ENCODE measurements at regions not wholly inside any gene's neighbourhood (a gene's known extent, or its start where the extent isn't known, plus 50 kb on each side); places are given as distances from the start of the nearest gene placed in this dataset.

DNA sequence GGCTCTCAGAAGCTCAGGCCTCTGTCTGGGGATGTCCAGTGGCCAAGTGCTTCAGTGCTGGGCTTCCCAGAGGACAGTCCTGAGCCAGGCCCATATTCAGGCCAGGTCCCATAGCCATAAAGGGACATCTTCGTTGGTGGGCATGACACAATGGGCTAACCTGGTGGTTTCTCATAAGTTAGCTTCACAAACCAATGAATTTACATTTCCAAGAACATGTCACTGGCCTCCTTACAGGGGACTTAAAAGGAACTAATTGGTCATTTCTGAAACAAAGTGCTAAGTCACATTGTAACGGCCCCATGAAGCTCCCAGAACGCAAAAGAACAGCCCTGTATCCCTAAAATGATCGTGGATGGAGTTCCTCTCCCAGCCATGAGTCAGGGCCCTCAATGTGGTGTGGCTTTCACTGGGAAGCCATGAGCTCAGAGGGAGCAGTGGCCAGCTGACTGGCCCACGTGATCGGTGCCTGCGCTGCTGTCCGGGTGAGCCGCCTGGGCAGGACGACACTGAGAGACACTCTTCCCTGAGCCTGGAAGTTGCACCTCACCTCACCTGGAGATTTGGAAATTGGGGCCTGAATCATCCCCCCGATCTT lies 163.7 kb upstream of the APCDD1 start:
- TF ChIP-seq ZBTB7A (IDR thresholded peaks at IDR 0.05; ENCODE audit: low read depth) (no peak), MAX (IDR thresholded peaks at IDR 0.05) (no peak), FOXM1 (IDR thresholded peaks at IDR 0.05; ENCODE audit: borderline replicate concordance, low read depth) (no peak), EP300 (IDR thresholded peaks at IDR 0.05; ENCODE audit: borderline replicate concordance) (no peak), RAD21 (IDR thresholded peaks at IDR 0.05; ENCODE audit: low read depth) (no peak), TAF1 (IDR thresholded peaks at IDR 0.05; ENCODE audit: low read depth) (no peak), CREB1 (IDR thresholded peaks at IDR 0.05; ENCODE audit: low read depth) (no peak), NFIC (IDR thresholded peaks at IDR 0.05) (no peak), YY1 (IDR thresholded peaks at IDR 0.05; ENCODE audit: low read depth) (no peak), CEBPB (IDR thresholded peaks at IDR 0.05) (no peak)
- TF ChIP-seq, protein P1, sequence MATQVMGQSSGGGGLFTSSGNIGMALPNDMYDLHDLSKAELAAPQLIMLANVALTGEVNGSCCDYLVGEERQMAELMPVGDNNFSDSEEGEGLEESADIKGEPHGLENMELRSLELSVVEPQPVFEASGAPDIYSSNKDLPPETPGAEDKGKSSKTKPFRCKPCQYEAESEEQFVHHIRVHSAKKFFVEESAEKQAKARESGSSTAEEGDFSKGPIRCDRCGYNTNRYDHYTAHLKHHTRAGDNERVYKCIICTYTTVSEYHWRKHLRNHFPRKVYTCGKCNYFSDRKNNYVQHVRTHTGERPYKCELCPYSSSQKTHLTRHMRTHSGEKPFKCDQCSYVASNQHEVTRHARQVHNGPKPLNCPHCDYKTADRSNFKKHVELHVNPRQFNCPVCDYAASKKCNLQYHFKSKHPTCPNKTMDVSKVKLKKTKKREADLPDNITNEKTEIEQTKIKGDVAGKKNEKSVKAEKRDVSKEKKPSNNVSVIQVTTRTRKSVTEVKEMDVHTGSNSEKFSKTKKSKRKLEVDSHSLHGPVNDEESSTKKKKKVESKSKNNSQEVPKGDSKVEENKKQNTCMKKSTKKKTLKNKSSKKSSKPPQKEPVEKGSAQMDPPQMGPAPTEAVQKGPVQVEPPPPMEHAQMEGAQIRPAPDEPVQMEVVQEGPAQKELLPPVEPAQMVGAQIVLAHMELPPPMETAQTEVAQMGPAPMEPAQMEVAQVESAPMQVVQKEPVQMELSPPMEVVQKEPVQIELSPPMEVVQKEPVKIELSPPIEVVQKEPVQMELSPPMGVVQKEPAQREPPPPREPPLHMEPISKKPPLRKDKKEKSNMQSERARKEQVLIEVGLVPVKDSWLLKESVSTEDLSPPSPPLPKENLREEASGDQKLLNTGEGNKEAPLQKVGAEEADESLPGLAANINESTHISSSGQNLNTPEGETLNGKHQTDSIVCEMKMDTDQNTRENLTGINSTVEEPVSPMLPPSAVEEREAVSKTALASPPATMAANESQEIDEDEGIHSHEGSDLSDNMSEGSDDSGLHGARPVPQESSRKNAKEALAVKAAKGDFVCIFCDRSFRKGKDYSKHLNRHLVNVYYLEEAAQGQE (IDR thresholded peaks at IDR 0.05; ENCODE audit: low read depth) = no peak
- TF ChIP-seq, protein P2, sequence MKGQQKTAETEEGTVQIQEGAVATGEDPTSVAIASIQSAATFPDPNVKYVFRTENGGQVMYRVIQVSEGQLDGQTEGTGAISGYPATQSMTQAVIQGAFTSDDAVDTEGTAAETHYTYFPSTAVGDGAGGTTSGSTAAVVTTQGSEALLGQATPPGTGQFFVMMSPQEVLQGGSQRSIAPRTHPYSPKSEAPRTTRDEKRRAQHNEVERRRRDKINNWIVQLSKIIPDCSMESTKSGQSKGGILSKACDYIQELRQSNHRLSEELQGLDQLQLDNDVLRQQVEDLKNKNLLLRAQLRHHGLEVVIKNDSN (IDR thresholded peaks at IDR 0.05) = no peak

Data from Ishikawa (cell line).